WTC11 (cell line): ENCODE measurements at regions not wholly inside any gene's neighbourhood (a gene's known extent, or its start where the extent isn't known, plus 50 kb on each side); places are given as distances from the start of the nearest gene placed in this dataset.

Experiments
- ATAC-seq: fragments of 200-7000 bp; cut with Tn5 transposase; 2 replicates; pipeline ENCODE4 v1.10.0; 2021; ENCODE audit warnings: mild to moderate bottlenecking, moderate library complexity
- CTCF ChIA-PET: fragments of 300-600 bp; sonication (Branson Sonifier 250); formaldehyde crosslinking; loops from one replicate; lab custom pipeline; 2021; ENCODE audit warnings: antibody characterized with exemption; lab: Charles Lee
- POLR2A ChIA-PET: fragments of 350-600 bp; sonication (Branson Sonifier 250); formaldehyde crosslinking; loops from one replicate; lab custom pipeline; 2021; ENCODE audit warnings: antibody characterized with exemption; lab: Charles Lee
- DNase-seq: peaks from one replicate; pipeline ENCODE4 v3.0.0; 2021; ENCODE audit warnings: low spot score
- H3K27ac Mint-ChIP-seq: 2 replicates; pipeline ENCODE4 v1.8.0; 2021; ENCODE audit warnings: mixed read lengths
- H3K27me3 Mint-ChIP-seq: 2 replicates; pipeline ENCODE4 v1.8.0; 2021; ENCODE audit warnings: low read depth, mild to moderate bottlenecking, moderate library complexity, mixed read lengths
- H3K36me3 Mint-ChIP-seq: 2 replicates; pipeline ENCODE4 v1.8.0; 2021; ENCODE audit warnings: mixed read lengths
- H3K4me1 Mint-ChIP-seq: 2 replicates; pipeline ENCODE4 v1.8.0; 2022; ENCODE audit warnings: mixed read lengths
- H3K4me3 Mint-ChIP-seq: 2 replicates; pipeline ENCODE4 v1.8.0; 2021; ENCODE audit warnings: mild to moderate bottlenecking, moderate library complexity, mixed read lengths
- H3K9me3 Mint-ChIP-seq: 2 replicates; pipeline ENCODE4 v1.8.0; 2021; ENCODE audit warnings: mixed read lengths
- CBFB ChIP-seq: sonication (generic); formaldehyde crosslinking; IDR thresholded peaks from 2 replicates; pipeline ENCODE4 v1.8.1; 2022; ENCODE audit warnings: mild to moderate bottlenecking, low read depth, missing genetic modification reagents
- GRHL2 ChIP-seq: fragments of 250-450 bp; sonication (Bioruptor Pico); IDR thresholded peaks from 2 replicates; pipeline ENCODE4 v1.8.0; 2022; ENCODE audit warnings: mild to moderate bottlenecking, moderate library complexity; ENCODE audit not compliant: insufficient replicate concordance, severe bottlenecking
- IRF2 ChIP-seq: sonication (generic); formaldehyde crosslinking; IDR thresholded peaks from 2 replicates; pipeline ENCODE4 v1.8.0; 2022; ENCODE audit warnings: low read depth, missing genetic modification reagents, borderline replicate concordance
- MXD4 ChIP-seq: fragments of 250-450 bp; sonication (Bioruptor Pico); IDR thresholded peaks from 2 replicates; pipeline ENCODE4 v1.8.0; 2021; ENCODE audit warnings: mild to moderate bottlenecking, moderate library complexity, borderline replicate concordance
- PRRX2 ChIP-seq: fragments of 250-450 bp; sonication (Bioruptor Pico); IDR thresholded peaks from 2 replicates; pipeline ENCODE4 v1.8.0; 2021; ENCODE audit warnings: mild to moderate bottlenecking
- RELA ChIP-seq: sonication (generic); formaldehyde crosslinking; IDR thresholded peaks from 2 replicates; pipeline ENCODE4 v1.8.1; 2022; ENCODE audit warnings: missing genetic modification reagents, mild to moderate bottlenecking, borderline replicate concordance
- SMAD3 ChIP-seq: sonication (generic); formaldehyde crosslinking; IDR thresholded peaks from 2 replicates; pipeline ENCODE4 v1.8.0; 2022; ENCODE audit warnings: missing genetic modification reagents, mild to moderate bottlenecking, borderline replicate concordance
- TP53 ChIP-seq: sonication (generic); formaldehyde crosslinking; IDR thresholded peaks from 2 replicates; pipeline ENCODE4 v1.8.1; 2023; ENCODE audit warnings: mild to moderate bottlenecking, missing genetic modification reagents
- ZNF263 ChIP-seq: sonication (generic); formaldehyde crosslinking; IDR thresholded peaks from 2 replicates; pipeline ENCODE4 v1.8.1; 2022; ENCODE audit warnings: low read depth, mild to moderate bottlenecking, moderate library complexity, missing genetic modification reagents
- TF ChIP-seq, protein P1 (sequence below): sonication (generic); formaldehyde crosslinking; IDR thresholded peaks from 2 replicates; pipeline ENCODE4 v1.8.1; 2023; ENCODE audit warnings: mild to moderate bottlenecking, missing genetic modification reagents
- TF ChIP-seq, protein P2 (sequence below): sonication (generic); formaldehyde crosslinking; IDR thresholded peaks from 2 replicates; pipeline ENCODE4 v1.8.1; 2022; ENCODE audit warnings: mild to moderate bottlenecking, moderate library complexity, missing genetic modification reagents
- TF ChIP-seq, protein P3 (sequence below): sonication (generic); formaldehyde crosslinking; IDR thresholded peaks from 2 replicates; pipeline ENCODE4 v1.8.1; 2022; ENCODE audit warnings: low read depth, missing genetic modification reagents, borderline replicate concordance
- TF ChIP-seq, protein P4 (sequence below): fragments of 250-450 bp; sonication (Bioruptor Pico); IDR thresholded peaks from 2 replicates; pipeline ENCODE4 v1.8.0; 2021; ENCODE audit warnings: mild to moderate bottlenecking
- TF ChIP-seq, protein P5 (sequence below): sonication (generic); formaldehyde crosslinking; IDR thresholded peaks from 2 replicates; pipeline ENCODE4 v1.8.1; 2023; ENCODE audit warnings: mild to moderate bottlenecking, missing genetic modification reagents, borderline replicate concordance

DNA sequence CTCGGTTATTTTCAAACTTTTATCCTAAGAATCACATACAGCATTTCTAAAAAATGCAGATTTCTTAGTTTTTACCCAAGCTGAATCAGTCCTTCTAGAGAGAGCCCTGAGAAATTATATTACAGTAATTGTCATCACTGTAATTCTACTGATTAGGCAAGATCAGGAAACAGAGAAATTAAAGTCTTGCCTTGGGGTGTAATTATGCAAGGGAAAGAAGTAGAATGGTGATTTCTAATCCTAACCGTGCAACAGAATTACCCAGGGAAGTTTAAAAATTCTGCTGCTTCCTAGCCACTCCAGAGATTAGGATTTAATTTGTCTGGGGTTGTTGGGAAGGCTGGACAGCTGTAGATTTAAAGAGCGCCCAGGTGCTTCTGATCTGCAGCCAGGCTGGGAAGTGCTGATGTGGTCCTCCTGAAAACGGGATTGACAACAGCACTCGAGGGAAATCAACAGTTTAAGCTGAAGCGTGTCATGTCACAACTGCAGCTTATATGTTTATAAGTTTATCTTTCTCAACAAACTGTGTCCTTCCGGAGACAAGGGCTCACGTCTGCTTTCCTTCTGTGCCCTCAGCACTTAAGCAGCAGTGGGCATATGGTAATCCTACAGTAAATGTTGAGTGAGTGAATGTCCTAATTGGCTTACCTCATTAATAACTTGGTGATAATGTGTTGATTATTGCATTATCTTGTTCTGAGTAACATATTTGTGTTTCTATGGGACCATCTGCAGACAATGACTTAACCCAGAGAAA lies 671.9 kb upstream of the SOX11 start (continued):
- no peak for TF ChIP-seq SMAD3 (CRISPR knock-in tag)
- TF ChIP-seq TP53 (CRISPR knock-in tag) = no peak
- TF ChIP-seq, all 79 proteins: peak for 0

DNA sequence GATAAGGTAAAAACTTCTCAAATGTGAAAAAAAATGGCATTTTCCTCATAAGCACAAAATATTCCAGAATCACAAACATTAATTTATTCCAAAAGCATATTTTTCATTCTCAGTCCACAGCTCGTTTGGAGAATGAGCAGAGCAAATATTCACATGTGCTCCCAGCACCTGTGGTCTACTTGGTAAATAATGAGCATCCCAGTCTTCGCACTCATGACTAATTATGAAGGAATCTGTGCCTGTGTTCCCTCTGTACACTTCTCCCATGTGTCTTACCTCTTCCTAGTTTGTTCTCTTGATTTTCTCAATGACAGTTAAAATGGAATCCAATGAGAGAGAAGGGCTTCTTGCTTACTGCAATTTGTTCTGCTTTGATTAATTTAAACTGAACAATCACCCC lies 671.0 kb upstream of the SOX11 start:
- CTCF ChIA-PET = no interaction called here
- H3K9me3 Mint-ChIP-seq = peaks cover 79% of the 10 kb centered on the region

More for the DNA sequence above, 671.0 kb upstream of the SOX11 start:
- Mint-ChIP-seq H3K4me3 (no peak overlapping the region), H3K36me3 (peaks cover 84% of the 10 kb centered on the region), H3K4me1 (no peaks in the 10 kb centered on the region), H3K27ac (no peak overlapping the region), H3K27me3 (peaks cover 13% of the 10 kb centered on the region)
- POLR2A ChIA-PET = no interaction called here
- TF ChIP-seq, protein P1, sequence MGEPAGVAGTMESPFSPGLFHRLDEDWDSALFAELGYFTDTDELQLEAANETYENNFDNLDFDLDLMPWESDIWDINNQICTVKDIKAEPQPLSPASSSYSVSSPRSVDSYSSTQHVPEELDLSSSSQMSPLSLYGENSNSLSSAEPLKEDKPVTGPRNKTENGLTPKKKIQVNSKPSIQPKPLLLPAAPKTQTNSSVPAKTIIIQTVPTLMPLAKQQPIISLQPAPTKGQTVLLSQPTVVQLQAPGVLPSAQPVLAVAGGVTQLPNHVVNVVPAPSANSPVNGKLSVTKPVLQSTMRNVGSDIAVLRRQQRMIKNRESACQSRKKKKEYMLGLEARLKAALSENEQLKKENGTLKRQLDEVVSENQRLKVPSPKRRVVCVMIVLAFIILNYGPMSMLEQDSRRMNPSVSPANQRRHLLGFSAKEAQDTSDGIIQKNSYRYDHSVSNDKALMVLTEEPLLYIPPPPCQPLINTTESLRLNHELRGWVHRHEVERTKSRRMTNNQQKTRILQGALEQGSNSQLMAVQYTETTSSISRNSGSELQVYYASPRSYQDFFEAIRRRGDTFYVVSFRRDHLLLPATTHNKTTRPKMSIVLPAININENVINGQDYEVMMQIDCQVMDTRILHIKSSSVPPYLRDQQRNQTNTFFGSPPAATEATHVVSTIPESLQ (CRISPR knock-in tag) = no peak
- TF ChIP-seq CBFB (no peak), RELA (CRISPR knock-in tag) (no peak), PRRX2 (CRISPR knock-in tag) (no peak), ZNF263 (no peak), GRHL2 (no peak), IRF2 (CRISPR knock-in tag) (no peak), MXD4 (no peak)
- TF ChIP-seq, protein P2, sequence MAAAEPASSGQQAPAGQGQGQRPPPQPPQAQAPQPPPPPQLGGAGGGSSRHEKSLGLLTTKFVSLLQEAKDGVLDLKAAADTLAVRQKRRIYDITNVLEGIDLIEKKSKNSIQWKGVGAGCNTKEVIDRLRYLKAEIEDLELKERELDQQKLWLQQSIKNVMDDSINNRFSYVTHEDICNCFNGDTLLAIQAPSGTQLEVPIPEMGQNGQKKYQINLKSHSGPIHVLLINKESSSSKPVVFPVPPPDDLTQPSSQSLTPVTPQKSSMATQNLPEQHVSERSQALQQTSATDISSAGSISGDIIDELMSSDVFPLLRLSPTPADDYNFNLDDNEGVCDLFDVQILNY (CRISPR knock-in tag) = no peak
- TF ChIP-seq, protein P3, sequence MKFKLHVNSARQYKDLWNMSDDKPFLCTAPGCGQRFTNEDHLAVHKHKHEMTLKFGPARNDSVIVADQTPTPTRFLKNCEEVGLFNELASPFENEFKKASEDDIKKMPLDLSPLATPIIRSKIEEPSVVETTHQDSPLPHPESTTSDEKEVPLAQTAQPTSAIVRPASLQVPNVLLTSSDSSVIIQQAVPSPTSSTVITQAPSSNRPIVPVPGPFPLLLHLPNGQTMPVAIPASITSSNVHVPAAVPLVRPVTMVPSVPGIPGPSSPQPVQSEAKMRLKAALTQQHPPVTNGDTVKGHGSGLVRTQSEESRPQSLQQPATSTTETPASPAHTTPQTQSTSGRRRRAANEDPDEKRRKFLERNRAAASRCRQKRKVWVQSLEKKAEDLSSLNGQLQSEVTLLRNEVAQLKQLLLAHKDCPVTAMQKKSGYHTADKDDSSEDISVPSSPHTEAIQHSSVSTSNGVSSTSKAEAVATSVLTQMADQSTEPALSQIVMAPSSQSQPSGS (CRISPR knock-in tag) = no peak
- TF ChIP-seq, protein P4, sequence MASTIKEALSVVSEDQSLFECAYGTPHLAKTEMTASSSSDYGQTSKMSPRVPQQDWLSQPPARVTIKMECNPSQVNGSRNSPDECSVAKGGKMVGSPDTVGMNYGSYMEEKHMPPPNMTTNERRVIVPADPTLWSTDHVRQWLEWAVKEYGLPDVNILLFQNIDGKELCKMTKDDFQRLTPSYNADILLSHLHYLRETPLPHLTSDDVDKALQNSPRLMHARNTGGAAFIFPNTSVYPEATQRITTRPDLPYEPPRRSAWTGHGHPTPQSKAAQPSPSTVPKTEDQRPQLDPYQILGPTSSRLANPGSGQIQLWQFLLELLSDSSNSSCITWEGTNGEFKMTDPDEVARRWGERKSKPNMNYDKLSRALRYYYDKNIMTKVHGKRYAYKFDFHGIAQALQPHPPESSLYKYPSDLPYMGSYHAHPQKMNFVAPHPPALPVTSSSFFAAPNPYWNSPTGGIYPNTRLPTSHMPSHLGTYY (CRISPR knock-in tag) = no peak
- TF ChIP-seq, protein P5, sequence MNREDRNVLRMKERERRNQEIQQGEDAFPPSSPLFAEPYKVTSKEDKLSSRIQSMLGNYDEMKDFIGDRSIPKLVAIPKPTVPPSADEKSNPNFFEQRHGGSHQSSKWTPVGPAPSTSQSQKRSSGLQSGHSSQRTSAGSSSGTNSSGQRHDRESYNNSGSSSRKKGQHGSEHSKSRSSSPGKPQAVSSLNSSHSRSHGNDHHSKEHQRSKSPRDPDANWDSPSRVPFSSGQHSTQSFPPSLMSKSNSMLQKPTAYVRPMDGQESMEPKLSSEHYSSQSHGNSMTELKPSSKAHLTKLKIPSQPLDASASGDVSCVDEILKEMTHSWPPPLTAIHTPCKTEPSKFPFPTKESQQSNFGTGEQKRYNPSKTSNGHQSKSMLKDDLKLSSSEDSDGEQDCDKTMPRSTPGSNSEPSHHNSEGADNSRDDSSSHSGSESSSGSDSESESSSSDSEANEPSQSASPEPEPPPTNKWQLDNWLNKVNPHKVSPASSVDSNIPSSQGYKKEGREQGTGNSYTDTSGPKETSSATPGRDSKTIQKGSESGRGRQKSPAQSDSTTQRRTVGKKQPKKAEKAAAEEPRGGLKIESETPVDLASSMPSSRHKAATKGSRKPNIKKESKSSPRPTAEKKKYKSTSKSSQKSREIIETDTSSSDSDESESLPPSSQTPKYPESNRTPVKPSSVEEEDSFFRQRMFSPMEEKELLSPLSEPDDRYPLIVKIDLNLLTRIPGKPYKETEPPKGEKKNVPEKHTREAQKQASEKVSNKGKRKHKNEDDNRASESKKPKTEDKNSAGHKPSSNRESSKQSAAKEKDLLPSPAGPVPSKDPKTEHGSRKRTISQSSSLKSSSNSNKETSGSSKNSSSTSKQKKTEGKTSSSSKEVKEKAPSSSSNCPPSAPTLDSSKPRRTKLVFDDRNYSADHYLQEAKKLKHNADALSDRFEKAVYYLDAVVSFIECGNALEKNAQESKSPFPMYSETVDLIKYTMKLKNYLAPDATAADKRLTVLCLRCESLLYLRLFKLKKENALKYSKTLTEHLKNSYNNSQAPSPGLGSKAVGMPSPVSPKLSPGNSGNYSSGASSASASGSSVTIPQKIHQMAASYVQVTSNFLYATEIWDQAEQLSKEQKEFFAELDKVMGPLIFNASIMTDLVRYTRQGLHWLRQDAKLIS (CRISPR knock-in tag) = no peak
- DNase-seq (no peak), ATAC-seq (no peak)
